NCI-H2227 (cell line): ENCODE measurements at regions not wholly inside any gene's neighbourhood (a gene's known extent, or its start where the extent isn't known, plus 50 kb on each side); places are given as distances from the start of the nearest gene placed in this dataset.
"Not testable (repeated sequence)": the region's sequence is repeated elsewhere in the genome, so short reads cannot be mapped to it uniquely, and the experiment has no call there.

Experiments used
- DNase-seq: peaks from one replicate; lab custom pipeline; 2025; ENCODE audit not compliant: unreplicated experiment; lab: John Stamatoyannopoulos, UW

DNA sequence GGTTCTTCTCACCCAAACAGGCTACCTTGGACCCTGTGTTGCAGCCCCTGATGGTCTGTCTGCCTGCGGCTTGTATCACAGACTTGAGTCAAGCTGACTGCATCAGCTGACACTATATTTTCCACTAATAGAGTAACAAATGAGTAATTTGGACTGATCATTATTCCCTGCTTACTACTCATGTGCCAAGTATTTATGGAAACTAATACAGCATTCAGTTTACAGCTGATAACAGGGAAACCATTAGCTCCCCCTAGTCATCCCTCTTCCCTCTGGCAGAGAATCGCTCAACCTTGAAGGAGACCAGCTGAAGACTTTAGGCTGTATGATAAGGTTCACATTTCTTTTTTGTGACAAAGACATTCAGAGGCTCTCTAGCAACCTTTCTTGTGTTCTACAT lies 116.6 kb upstream of the SYT6 start:
- DNase-seq, result no peak

DNA sequence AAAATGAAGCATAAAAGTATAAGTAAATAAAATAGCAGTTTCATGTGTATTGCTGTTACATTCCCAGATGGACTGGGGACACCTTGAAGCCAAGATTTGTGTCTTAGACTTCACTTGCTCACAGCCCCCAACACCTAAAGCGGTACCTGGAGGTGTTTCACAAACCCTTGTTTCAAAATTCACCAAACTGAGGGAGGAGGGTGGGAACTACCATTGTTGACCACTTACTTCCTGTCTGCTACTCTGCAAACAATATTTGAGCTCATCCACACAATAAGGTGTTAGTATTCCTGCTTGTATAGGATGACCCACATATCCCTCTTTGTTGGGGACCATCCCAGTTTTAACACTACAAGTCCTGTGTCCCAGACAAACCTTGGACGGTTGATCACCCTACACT lies 115.9 kb upstream of the SYT6 start:
- no peak for DNase-seq

DNA sequence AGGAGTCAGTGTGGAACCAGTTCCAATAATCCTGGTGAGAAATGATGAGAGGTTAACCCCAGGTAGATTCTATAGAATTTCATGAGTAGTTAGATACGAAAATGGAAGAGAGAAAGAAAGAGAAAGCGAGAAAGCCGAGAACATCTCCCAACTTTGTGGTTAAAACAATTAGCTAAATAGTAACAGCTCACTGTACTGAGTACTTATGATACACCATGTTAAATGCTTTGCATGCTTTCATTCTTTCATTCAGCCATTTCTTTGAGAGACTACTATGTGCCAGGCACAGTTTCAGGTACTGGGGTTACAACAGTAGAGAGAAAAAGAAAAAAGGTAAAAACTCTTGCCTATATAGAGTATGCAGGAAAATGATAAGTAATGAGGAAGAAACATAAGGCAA lies 109.7 kb upstream of the SYT6 start:
- no peak for DNase-seq

DNA sequence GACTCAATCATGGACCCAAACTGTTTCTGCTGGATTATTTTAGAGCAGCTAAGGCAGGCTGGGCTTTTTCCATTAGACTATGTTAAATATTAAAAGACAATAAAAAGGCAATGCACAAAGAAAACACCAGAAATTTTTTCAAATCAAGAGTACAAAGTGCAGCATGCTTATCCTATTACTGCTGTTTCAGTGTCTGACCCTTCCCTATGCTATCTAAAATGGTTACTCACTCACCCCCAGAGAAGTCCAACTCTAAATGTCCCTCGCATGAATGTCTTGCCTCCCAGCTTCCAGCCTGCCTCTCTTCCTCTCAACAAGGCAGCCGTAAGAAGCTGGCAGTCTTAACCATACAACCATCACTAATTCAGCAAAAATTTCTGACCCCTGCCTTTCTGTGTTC lies 108.7 kb upstream of the SYT6 start:
- DNase-seq, result no peak

DNA sequence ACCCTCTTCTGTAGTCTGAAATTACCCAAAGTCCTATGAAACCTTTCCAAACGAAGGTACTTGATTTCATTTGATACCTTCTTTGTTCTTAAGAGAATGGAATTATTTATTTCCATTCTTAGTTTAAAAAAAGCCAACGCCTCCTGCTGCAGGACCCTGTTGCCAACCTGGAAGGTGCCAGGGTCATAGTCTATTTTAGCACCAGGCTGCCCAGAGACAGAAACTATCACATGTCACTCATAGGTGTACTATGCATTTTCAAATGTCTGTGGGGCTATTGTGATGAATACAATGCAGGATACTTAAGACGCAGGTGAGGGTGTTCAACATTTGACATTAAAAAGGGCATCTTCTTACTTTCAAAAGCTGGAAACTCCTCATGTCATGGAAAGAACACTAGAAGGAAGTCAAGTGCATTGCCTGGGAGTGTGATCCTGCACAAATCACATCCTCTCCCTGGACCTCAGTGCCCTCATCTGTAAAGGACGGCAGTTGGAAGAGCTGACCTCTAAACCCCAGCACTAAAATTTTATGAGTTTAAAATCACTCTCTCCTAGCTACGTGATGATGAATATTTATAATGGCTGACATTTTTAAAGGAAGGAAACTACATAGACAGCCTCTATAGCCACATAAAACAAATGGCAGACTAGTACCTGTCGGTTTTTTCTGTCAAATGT lies 107.3 kb upstream of the SYT6 start:
- no peak for DNase-seq

DNA sequence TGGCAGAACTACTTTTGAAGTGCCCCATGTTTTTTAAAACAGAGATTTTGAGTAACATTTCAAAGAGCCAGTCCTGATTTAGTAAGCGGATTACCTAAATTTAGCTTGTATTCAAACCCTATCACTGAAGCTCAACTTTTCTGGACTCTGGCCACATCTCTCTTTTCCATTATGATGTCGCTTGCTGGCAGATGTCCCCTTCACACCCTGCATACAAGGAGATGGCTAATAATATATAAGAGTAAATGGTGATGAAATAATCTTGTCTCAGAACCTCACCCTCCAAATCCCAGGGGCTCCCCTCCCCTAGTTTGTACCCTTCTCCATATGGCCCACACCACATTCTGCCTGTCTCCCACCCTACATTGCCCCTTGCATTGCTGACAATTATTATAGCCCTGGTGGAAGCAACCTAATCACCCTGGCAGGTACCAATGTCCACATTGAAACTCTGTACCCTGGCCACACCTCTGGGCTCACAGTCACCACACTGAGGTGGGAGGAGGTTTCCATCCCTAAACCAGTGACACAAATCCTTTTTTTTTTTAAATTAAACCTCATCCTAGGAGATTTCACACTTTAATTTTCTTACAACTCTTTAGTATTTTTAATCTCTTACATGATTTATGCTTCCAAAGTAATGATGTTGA lies 106.0 kb upstream of the SYT6 start:
- DNase-seq, result no peak

DNA sequence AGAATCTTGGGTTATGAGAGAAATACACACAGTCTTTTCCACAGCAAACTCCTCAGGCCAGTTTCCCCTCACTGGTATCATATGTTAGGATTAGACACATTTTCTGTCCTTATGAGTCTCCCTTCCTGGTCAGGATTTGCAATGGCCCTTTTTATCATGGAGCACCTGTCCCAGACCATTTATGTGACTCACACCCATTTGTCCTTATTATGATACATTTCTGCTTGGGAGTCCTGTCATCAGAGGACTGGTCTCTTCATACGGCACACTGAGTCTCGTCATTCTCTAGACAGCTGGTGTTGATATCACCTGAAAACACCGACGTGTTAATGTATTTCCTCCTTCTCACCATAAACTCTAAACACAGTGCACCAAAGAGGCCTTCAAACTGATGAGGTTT lies 105.0 kb upstream of the SYT6 start:
- DNase-seq, result no peak

DNA sequence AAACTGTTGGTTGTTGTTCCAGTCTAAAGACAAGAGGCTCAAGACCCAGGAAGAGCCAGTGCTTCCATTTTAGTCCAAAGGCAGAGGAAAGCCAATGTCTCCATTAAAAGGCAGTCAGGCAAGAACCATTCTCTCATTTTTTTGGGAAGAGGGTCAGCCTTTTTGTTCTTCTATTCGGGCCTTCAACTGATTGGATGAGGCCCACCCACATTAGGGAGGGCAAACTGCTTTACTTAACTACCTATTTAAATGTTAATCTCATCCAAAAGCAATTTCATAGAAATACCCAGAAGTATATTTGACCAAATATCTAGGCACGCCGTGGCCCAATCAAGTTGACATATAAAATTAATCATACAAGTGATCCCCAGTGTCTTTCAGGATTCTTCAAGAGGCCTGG lies 104.4 kb upstream of the SYT6 start:
- no peak for DNase-seq

DNA sequence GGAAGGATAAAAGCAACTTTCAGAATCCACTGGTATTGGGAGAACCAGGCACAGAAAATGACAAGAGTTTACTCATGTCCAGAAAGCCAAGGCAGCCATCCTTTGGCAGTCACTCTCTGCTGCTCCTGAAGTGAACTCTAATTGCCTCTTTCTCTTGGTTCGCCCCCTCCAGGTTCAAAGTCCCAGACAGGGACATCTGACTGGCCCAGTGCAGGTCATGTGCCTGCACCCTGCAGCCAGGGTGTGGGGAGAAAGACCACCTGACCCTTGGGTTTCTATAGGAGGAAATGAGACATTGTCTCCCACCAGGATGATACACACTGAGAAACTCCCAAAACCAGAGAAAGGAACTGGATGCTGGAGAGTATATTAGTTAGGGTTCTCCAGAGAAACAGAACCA lies 103.9 kb upstream of the SYT6 start:
- no peak for DNase-seq

DNA sequence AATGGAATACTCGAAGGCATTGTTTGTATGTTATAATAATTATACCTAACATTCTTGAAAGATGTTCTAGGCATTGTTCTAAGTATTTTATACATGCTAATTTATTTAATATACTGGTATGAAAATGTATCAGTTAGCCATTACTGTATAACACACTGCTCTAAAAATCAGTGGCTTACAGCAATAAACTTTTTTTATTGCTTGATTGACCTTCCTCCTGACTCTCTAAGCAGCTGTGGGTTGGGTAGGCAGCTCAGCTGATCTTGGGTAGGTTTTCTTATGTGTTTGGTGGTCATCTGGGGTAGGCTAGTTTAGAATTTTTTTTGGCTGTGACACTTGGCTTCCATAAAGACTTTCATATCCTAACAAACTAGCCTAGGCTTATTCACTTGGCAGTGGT lies 100.2 kb upstream of the SYT6 start:
- no peak for DNase-seq

DNA sequence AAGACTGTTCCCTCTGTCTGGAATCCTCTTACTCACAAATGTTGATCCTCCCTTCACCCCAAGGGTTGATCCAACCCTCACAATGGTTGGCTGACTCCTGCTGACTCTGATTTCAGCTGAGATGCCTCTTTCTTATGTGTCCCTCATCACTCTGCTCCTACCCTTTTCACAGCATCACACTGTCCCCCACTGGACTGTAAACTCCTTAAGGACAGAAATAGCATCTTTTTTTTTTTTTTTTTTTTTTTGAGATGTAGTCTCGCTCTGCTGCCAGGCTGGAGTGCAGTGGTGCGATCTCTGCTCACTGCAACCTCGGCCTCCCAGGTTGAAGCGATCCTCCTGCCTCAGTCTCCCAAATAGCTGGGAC lies 97.9 kb upstream of the SYT6 start:
- DNase-seq, result no peak

DNA sequence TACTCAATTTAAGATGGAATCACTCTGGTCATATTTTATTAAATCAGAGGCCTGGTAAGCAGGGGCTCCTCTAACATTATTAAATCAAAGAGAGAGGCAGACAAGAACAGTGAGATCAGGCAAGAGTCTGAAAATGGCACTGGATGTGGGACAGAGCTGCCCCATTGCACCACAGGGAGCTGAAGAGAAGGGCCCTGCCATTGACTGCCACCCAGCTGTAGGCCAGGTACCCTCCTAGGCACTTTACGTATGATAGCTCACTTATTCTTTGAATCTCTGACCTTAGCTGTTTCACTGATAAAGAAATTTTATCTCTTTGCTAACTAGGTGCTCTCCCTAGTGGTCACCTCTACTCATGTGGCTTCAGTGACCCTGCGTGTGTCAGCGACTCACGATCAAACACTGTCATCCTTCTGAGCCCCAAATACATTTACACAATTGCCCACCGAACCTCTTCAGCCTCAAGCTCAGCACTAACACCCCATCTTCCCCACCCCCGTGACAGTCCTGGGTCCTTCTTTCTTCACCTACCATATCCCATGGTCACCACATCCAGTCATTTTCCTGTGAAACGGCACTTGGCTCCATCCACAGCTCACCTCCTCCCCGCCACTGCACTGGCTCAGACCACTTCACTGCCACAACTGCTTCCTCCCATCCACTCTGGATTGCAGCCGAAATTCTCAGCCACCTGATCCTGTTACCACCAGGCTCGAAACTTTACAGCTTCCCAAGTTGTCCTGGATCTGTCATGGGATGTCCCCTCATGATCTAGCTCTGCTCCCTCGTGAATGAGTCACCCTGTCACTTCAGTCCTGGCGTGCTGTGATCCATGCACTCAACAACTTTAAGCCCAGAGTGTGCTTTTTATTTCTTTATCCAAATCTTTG lies 97.3 kb upstream of the SYT6 start:
- DNase-seq, result no peak

DNA sequence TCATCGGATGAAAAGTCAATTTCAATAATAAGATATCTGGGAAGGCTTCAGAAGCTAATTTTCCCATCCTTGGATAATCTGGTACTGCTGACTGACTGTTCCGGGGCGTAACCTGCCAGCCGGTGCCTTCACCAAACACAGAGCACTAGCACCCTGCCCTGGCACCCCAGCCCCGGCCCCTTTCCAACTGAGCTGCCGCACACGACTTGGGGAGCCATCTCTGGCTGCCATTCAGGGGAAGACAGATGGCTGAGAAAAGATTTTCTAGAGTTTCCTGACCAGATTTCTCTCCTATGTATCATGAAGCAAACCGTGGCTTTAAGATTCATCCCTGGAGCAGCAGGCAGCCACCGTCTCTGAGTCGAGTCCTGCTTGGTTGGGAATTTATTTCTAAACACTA lies 96.0 kb upstream of the SYT6 start:
- DNase-seq, result no peak

DNA sequence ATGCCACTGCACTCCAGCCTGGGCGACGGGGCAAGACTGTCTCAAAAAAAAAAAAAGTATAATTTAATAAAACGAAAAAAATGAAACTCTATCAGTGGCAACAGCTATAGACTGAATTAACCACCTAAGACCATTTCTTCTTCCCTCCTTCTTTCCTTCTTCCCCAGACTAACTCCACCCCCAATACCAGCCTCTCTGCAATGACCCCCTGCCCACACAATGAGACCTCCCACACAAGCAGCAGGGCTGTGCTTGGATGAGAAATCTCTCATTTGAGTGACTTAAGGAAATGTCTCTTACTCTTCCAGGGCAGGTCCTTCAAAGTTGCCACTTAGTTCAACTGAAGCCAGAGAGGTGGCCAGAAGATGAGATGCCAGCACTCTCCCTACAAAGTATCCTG lies 94.5 kb upstream of the SYT6 start:
- DNase-seq, result no peak

DNA sequence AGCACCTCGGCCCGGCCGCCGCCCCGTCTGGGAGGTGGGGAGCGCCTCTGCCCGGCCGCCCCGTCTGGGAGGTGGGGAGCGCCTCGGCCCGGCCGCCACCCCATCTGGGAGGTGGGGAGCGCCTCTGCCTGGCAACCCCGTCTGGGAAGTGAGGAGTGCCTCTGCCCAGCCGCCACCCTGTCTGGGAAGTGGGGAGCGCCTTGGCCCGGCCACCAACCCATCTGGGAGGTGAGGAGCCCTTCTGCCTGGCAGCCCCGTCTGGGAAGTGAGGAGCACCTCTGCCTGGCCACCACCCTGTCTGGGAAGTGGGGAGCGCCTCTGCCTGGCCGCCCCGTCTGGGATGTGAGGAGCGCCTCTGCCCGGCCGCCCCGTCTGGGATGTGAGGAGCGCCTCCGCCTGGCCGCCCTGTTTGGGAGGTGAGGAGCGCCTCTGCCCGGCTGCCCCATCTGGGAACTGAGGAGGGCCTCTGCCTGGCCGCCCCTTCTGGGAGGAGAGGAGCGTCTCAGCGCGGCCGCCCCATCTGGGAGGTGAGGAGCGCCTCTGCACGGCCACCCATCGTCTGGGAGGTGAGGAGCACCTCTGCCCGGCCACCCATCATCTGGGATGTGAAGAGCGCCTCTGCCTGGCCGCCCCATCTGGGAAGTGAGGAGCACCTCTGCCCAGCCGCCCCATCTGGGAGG lies 89.0 kb upstream of the SYT6 start:
- not testable (repeated sequence) for DNase-seq

DNA sequence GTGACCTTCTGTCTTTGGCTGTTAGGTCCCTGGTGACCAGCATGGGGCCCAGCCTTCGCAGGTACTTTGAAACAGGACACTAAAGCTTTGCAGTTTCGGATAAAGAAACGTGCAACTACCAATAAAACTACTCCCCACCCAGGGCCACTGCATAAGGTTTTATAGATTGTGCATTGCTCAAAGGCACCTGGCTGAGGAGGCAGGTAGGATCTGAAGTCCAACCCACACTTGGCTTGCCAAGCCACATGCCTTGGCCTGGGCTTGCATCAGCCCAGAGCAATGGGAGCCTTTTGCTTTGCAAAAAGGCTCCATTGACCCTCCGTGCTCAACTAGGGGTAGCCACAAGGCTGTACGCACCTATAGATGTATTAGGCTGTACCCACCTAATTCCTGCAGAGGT lies 84.4 kb upstream of the SYT6 start:
- DNase-seq, result no peak

DNA sequence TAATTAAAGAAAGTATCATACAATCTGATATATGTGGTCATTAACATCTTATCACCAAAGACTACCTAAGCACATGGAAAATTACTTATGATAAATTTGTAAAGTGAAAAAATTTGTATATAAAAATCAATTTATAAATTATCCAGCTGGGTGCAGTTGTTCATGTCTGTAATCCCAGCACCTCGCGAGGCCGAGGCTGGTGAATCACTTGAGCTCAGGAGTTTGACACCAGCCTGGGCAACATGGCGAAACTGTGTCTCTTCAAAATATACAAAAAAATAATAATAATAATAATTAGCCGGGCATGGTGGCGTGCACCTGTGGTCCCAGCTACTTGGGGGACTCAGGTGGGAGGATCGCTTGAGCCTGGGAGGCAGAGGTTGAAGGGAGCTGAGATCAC lies 82.8 kb upstream of the SYT6 start:
- DNase-seq, result no peak

DNA sequence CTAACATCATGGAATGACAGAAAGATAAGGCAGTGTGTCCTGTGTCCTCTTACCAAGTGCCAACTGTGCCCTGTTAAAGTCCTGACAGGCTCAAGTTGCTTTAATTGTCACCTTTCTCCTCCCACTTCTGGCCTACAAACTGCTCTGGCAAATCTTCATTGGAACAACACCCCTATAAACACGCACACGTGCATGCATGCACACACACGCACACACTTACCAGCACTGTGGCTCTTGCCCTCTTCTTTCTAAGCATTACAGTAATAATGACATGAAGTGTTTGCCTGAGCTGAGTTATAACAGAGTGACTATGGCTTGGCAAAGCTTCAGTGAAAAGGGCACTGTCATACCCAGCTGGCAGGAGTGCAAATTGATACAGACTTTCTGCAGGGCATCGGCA lies 82.3 kb upstream of the SYT6 start:
- no peak for DNase-seq

DNA sequence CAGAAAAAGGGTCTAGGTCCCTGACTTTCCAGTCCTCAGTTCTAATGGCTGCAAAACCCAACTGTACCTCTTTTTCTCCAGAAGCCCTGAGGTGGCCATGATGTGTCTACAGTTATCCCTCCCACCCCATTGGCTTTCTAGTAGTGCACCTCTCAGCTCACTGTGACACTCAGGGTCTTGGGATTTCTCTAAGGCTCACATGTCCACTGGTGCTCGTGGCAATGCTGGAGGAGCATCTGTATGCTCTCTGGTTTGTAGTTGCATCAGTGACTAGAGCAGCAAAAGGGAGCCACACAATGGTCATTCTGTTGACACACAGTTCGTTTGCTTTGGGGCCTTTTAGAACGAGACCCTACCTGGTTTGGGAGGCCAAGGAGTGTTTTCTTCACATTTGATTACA lies 81.6 kb upstream of the SYT6 start:
- DNase-seq, result no peak

DNA sequence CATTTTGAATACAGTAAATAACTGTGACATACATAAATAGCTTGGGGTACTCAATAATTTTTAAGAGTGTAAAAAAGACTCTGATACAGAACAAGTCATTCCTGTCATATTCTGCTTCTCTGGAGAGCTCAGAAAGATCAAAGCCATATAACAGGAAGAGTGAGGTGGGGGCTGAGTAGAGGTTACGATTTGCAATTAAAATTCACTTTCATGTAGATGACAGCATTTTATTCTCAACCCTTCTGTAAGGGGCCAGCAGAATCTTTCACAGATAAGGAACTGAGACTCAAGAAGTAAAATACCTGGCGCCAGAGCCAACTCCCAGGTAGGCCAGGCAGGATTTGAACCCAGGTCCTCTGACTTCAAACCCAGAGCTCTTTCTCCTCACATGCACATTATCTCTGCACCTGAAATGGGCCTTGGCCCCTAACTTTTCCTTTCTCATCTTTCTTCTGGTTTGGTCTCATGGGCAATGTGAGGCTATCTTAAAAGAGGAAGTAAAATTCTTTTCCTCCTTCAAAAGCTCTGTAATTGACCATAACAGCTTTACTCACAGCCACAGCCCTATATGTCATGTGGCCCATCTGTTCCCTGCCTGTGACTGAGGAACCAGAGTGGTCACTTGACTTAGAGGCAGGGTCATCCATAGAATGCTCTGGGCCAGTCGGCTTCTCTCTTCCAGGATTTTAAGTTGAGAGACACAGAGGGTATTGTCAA lies 80.9 kb upstream of the SYT6 start:
- DNase-seq, result no peak

DNA sequence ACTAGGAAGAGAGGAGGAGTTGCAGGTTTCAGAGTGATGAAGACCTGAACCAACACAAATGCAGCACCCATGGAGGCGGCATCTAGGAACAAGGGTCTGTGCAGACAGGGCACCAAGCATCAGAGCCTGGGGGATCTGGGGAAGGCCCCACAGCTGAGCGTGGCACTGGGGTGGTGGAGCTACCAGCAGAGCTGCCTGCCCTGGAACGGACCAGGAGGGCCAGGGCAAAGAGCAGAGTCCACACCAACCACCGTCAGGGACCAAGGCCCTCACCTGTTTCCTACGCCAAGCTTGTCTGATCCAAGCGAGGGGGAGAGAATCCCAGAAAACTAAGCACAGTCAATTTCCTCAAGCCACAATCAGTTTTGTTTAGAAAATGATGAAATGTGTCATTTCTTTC lies 79.0 kb upstream of the SYT6 start:
- no peak for DNase-seq
